OCI-LY1 (cell line): ENCODE measurements at regions not wholly inside any gene's neighbourhood (a gene's known extent, or its start where the extent isn't known, plus 50 kb on each side); places are given as distances from the start of the nearest gene placed in this dataset.

Source experiments
- H2AFZ ChIP-seq: fragments of 200-600 bp; sonication (generic), shearing (Covaris generic); 2 replicates; pipeline ENCODE4 v1.6.0; 2014; ENCODE audit warnings: antibody characterized with exemption, mild to moderate bottlenecking, low read length
- H3F3A ChIP-seq: fragments of 200-600 bp; sonication (generic), shearing (Covaris generic); 2 replicates; pipeline ENCODE4 v1.6.0; 2014; ENCODE audit warnings: mild to moderate bottlenecking, antibody characterized with exemption, low read length, moderate library complexity; ENCODE audit not compliant: insufficient read depth
- H3K27ac ChIP-seq: fragments of 200-600 bp; sonication (generic); 2 replicates; pipeline ENCODE4 v1.5.1; 2014; ENCODE audit warnings: low read length, mixed run types, mild to moderate bottlenecking, low read depth; ENCODE audit not compliant: poor library complexity, severe bottlenecking
- H3K27me3 ChIP-seq: fragments of 200-600 bp; sonication (generic); 2 replicates; pipeline ENCODE4 v1.6.0; 2014; ENCODE audit warnings: antibody characterized with exemption, mild to moderate bottlenecking, low read length, moderate library complexity; ENCODE audit not compliant: insufficient read depth
- H3K36me3 ChIP-seq: fragments of 200-600 bp; sonication (generic); 2 replicates; pipeline ENCODE4 v1.6.1; 2014; ENCODE audit warnings: mild to moderate bottlenecking, antibody characterized with exemption, low read length, moderate library complexity, mixed read lengths; ENCODE audit not compliant: insufficient read depth
- H3K4me1 ChIP-seq: fragments of 200-600 bp; sonication (generic); 2 replicates; pipeline ENCODE4 v1.5.1; 2014; ENCODE audit warnings: mild to moderate bottlenecking, low read length, moderate library complexity; ENCODE audit not compliant: insufficient read depth, severe bottlenecking
- H3K4me2 ChIP-seq: fragments of 200-600 bp; sonication (generic), shearing (Covaris generic); 2 replicates; pipeline ENCODE4 v1.6.1; 2014; ENCODE audit warnings: low read length
- H3K4me3 ChIP-seq: fragments of 200-600 bp; sonication (generic); 2 replicates; pipeline ENCODE4 v1.5.1; 2014; ENCODE audit warnings: low read length, low read depth, mild to moderate bottlenecking, mixed read lengths; ENCODE audit not compliant: poor library complexity, severe bottlenecking
- H3K79me2 ChIP-seq: fragments of 200-600 bp; shearing (Covaris generic); 2 replicates; pipeline ENCODE4 v1.6.1; 2016; ENCODE audit warnings: mixed run types, low read length, mixed read lengths; ENCODE audit not compliant: insufficient read depth
- H3K9ac ChIP-seq: fragments of 200-600 bp; sonication (generic), shearing (Covaris generic); 2 replicates; pipeline ENCODE4 v1.6.1; 2014; ENCODE audit warnings: mild to moderate bottlenecking, low read length, mixed read lengths
- H3K9me2 ChIP-seq: fragments of 200-600 bp; sonication (generic), shearing (Covaris generic); 2 replicates; pipeline ENCODE4 v1.6.1; 2014; ENCODE audit warnings: low read depth, mild to moderate bottlenecking, low read length, mixed read lengths
- H3K9me3 ChIP-seq: fragments of 200-600 bp; shearing (Covaris generic); 2 replicates; pipeline ENCODE4 v1.6.1; 2014; ENCODE audit warnings: low read length, mixed read lengths
- H4K20me1 ChIP-seq: fragments of 200-600 bp; sonication (generic), shearing (Covaris generic); 2 replicates; pipeline ENCODE4 v1.6.0; 2016; ENCODE audit warnings: mild to moderate bottlenecking, low read length; ENCODE audit not compliant: insufficient read depth
- EZH2 ChIP-seq: fragments of 200-600 bp; sonication (generic), shearing (Covaris generic); IDR thresholded peaks from 2 replicates; pipeline ENCODE4 v1.8.0; 2017; ENCODE audit warnings: borderline replicate concordance, mixed run types, mild to moderate bottlenecking, antibody characterized with exemption, low read length, moderate library complexity, mixed read lengths
- TF ChIP-seq, protein P1 (sequence below): fragments of 200-600 bp; sonication (generic), shearing (Covaris generic); IDR thresholded peaks from 2 replicates; pipeline ENCODE4 v1.5.1; 2017; ENCODE audit warnings: mild to moderate bottlenecking, antibody characterized with exemption, low read length, moderate library complexity, mixed read lengths

DNA sequence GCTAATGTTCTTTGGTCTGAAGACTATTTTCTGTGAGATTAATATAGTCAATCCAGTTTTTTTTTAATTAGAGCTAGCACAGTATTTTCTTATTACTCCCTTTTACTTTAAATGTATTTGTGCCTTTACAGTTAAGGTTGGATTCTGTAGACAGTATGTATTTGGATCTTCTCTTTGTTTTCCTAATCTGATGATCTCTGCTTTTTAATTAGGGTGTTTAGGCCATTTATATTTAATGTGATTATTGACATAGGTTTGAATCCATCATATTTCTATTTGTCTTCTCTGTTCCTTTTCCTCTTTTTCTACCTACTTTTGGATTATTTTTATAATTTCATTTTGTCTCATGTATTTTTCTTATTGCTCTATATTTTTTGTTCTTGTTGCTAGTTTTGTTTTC, 437.7 kb downstream of the CPS1 start:
- no peak overlapping the region for H3K27ac ChIP-seq
- H4K20me1 ChIP-seq, result no peaks in the 10 kb centered on the region
- no peak overlapping the region for H3K9ac ChIP-seq
- H3F3A ChIP-seq, result no peaks in the 10 kb centered on the region
- TF ChIP-seq EZH2, result no peak
- TF ChIP-seq, protein P1, sequence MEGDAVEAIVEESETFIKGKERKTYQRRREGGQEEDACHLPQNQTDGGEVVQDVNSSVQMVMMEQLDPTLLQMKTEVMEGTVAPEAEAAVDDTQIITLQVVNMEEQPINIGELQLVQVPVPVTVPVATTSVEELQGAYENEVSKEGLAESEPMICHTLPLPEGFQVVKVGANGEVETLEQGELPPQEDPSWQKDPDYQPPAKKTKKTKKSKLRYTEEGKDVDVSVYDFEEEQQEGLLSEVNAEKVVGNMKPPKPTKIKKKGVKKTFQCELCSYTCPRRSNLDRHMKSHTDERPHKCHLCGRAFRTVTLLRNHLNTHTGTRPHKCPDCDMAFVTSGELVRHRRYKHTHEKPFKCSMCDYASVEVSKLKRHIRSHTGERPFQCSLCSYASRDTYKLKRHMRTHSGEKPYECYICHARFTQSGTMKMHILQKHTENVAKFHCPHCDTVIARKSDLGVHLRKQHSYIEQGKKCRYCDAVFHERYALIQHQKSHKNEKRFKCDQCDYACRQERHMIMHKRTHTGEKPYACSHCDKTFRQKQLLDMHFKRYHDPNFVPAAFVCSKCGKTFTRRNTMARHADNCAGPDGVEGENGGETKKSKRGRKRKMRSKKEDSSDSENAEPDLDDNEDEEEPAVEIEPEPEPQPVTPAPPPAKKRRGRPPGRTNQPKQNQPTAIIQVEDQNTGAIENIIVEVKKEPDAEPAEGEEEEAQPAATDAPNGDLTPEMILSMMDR, result no peak
- H3K9me3 ChIP-seq, result no peaks in the 10 kb centered on the region
- H3K36me3 ChIP-seq, result no peaks in the 10 kb centered on the region
- no peak overlapping the region for H3K4me2 ChIP-seq
- H3K9me2 ChIP-seq, result no peaks in the 10 kb centered on the region; the same call in 1 of the 2 replicates
- no peak overlapping the region for H2AFZ ChIP-seq
- H3K79me2 ChIP-seq, result no peaks in the 10 kb centered on the region
- H3K4me1 ChIP-seq, result no peaks in the 10 kb centered on the region
- no peaks in the 10 kb centered on the region for H3K27me3 ChIP-seq
- H3K4me3 ChIP-seq, result no peak overlapping the region

DNA sequence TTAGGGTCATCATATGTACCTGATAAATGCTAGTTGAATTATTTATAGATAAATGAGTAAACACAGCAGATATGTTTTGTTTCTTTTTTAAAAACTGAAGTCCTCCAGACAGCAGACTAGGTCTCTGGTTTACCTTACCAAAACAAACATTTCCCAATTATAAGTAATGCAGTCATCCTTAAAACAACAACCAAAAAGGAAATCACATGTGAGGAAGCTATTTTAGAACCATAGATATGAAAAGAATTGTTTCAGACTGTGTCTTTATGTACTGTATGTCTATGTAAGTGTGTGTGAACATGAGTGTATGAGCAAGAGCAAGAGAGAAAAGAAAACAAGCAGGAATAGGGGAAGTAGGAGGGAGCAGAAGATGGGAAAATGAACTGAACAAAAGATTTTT, 441.0 kb downstream of the CPS1 start:
- H3F3A ChIP-seq, result no peaks in the 10 kb centered on the region
- no peak overlapping the region for H3K9ac ChIP-seq
- no peaks in the 10 kb centered on the region for H3K4me1 ChIP-seq
- H3K9me2 ChIP-seq, result no peaks in the 10 kb centered on the region; the same call in 1 of the 2 replicates
- H3K27me3 ChIP-seq, result no peaks in the 10 kb centered on the region
- H3K27ac ChIP-seq, result no peak overlapping the region
- H3K4me2 ChIP-seq, result no peak overlapping the region
- H3K9me3 ChIP-seq, result no peaks in the 10 kb centered on the region
- H3K79me2 ChIP-seq, result no peaks in the 10 kb centered on the region
- TF ChIP-seq EZH2, result no peak
- TF ChIP-seq, protein P1, result no peak
- no peaks in the 10 kb centered on the region for H4K20me1 ChIP-seq
- no peak overlapping the region for H3K4me3 ChIP-seq
- H3K36me3 ChIP-seq, result no peaks in the 10 kb centered on the region
- no peak overlapping the region for H2AFZ ChIP-seq

DNA sequence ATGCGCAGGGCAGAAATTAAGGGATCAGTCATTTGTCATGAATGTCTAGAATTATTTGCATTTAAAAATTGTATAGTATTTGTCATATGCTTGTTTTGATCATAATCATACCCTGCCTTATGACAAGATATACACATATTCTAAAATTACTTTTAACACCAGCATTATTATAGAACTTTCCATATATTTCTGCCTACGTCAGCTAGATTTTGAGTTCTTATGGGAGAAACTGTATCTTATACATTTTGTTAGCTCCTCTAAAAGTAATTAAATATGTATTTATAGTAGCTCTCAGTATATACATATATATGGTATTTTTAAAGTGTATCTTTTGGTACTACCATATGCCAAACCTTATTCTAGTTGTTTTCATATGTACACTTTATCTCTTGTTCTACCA, 441.9 kb downstream of the CPS1 start:
- H3K9me2 ChIP-seq, result no peaks in the 10 kb centered on the region; the same call in 1 of the 2 replicates

More for the DNA sequence above, 441.9 kb downstream of the CPS1 start:
- H3K4me3 ChIP-seq, result no peak overlapping the region
- H3K9me3 ChIP-seq, result no peaks in the 10 kb centered on the region
- no peak overlapping the region for H2AFZ ChIP-seq
- H3K4me1 ChIP-seq, result no peaks in the 10 kb centered on the region
- H3K79me2 ChIP-seq, result no peaks in the 10 kb centered on the region
- TF ChIP-seq EZH2, result no peak
- TF ChIP-seq, protein P1, result no peak
- no peaks in the 10 kb centered on the region for H3K36me3 ChIP-seq
- H3F3A ChIP-seq, result no peaks in the 10 kb centered on the region
- H3K4me2 ChIP-seq, result no peak overlapping the region
- no peaks in the 10 kb centered on the region for H3K27me3 ChIP-seq
- no peak overlapping the region for H3K27ac ChIP-seq
- no peak overlapping the region for H3K9ac ChIP-seq
- H4K20me1 ChIP-seq, result no peaks in the 10 kb centered on the region
